Ishikawa (cell line): ENCODE measurements at regions not wholly inside any gene's neighbourhood (a gene's known extent, or its start where the extent isn't known, plus 50 kb on each side); places are given as distances from the start of the nearest gene placed in this dataset.

Source experiments
- CEBPB ChIP-seq: IDR thresholded peaks from 2 replicates; pipeline ENCODE4 v1.6.1; 2012
- CREB1 ChIP-seq: IDR thresholded peaks from 2 replicates; pipeline ENCODE4 v1.6.1; 2012; ENCODE audit warnings: low read depth
- EGR1 ChIP-seq: IDR thresholded peaks from 2 replicates; pipeline ENCODE4 v1.6.1; 2012
- EP300 ChIP-seq: IDR thresholded peaks from 2 replicates; pipeline ENCODE4 v1.6.1; 2012; ENCODE audit warnings: borderline replicate concordance
- FOXM1 ChIP-seq: IDR thresholded peaks from 2 replicates; pipeline ENCODE4 v1.6.1; 2012; ENCODE audit warnings: low read depth, borderline replicate concordance
- NFIC ChIP-seq: IDR thresholded peaks from 2 replicates; pipeline ENCODE4 v1.6.1; 2012
- RAD21 ChIP-seq: IDR thresholded peaks from 2 replicates; pipeline ENCODE4 v1.6.1; 2012; ENCODE audit warnings: low read depth
- TAF1 ChIP-seq: IDR thresholded peaks from 2 replicates; pipeline ENCODE4 v1.6.1; 2012; ENCODE audit warnings: low read depth, mild to moderate bottlenecking
- TCF12 ChIP-seq: IDR thresholded peaks from 2 replicates; pipeline ENCODE4 v1.6.1; 2012; ENCODE audit warnings: low read depth
- TEAD4 ChIP-seq: IDR thresholded peaks from 2 replicates; pipeline ENCODE4 v1.6.1; 2012
- YY1 ChIP-seq: IDR thresholded peaks from 2 replicates; pipeline ENCODE4 v1.6.1; 2012; ENCODE audit warnings: low read depth
- TF ChIP-seq, protein P1 (sequence below): IDR thresholded peaks from 2 replicates; pipeline ENCODE4 v1.6.1; 2012; ENCODE audit warnings: low read depth, mild to moderate bottlenecking
- TF ChIP-seq, protein P2 (sequence below): IDR thresholded peaks from 2 replicates; pipeline ENCODE4 v1.6.1; 2012
- TF ChIP-seq, protein P3 (sequence below): IDR thresholded peaks from 2 replicates; pipeline ENCODE4 v1.6.1; 2012

DNA sequence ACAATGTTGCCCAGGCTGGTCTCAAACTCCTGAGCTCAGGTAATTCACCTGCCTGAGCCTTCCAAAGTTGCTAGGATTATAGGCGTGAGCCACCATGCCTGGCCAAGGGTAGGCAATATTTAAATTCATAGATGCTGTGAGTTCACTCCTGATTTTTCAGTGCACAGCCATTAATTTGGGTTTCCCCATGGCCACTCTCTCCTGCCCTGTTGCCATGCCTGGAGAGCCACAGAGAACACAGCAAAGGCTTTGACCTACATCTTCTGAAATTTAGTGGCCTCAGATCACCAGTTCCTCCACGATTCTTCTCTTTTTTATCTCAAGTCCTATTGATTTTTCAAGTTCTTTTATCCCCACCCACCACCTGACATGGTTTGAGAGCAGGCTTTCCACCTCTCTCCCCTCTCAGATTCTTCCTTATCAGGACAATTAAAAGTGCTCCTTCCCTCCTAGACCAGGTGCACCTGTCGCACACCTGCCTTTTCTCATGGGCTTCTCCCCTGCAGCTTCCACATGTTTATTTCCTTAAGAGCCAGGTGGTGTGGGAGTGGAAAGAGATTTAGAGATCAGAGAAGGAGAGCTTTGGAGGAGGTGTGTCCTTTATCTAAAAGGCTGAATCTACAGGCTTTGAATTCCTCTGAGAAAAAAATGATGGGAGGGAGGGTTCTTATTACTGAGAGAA is 123.8 kb downstream of the ADRA2A start:
- TF ChIP-seq EGR1 (no peak), EP300 (no peak), FOXM1 (no peak), RAD21 (no peak), TEAD4 (no peak), TAF1 (no peak), NFIC (no peak), CREB1 (no peak), TCF12 (no peak), CEBPB (no peak), YY1 (no peak)
- TF ChIP-seq, protein P1, sequence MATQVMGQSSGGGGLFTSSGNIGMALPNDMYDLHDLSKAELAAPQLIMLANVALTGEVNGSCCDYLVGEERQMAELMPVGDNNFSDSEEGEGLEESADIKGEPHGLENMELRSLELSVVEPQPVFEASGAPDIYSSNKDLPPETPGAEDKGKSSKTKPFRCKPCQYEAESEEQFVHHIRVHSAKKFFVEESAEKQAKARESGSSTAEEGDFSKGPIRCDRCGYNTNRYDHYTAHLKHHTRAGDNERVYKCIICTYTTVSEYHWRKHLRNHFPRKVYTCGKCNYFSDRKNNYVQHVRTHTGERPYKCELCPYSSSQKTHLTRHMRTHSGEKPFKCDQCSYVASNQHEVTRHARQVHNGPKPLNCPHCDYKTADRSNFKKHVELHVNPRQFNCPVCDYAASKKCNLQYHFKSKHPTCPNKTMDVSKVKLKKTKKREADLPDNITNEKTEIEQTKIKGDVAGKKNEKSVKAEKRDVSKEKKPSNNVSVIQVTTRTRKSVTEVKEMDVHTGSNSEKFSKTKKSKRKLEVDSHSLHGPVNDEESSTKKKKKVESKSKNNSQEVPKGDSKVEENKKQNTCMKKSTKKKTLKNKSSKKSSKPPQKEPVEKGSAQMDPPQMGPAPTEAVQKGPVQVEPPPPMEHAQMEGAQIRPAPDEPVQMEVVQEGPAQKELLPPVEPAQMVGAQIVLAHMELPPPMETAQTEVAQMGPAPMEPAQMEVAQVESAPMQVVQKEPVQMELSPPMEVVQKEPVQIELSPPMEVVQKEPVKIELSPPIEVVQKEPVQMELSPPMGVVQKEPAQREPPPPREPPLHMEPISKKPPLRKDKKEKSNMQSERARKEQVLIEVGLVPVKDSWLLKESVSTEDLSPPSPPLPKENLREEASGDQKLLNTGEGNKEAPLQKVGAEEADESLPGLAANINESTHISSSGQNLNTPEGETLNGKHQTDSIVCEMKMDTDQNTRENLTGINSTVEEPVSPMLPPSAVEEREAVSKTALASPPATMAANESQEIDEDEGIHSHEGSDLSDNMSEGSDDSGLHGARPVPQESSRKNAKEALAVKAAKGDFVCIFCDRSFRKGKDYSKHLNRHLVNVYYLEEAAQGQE = no peak
- TF ChIP-seq, protein P2, sequence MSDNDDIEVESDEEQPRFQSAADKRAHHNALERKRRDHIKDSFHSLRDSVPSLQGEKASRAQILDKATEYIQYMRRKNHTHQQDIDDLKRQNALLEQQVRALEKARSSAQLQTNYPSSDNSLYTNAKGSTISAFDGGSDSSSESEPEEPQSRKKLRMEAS = no peak
- TF ChIP-seq, protein P3, sequence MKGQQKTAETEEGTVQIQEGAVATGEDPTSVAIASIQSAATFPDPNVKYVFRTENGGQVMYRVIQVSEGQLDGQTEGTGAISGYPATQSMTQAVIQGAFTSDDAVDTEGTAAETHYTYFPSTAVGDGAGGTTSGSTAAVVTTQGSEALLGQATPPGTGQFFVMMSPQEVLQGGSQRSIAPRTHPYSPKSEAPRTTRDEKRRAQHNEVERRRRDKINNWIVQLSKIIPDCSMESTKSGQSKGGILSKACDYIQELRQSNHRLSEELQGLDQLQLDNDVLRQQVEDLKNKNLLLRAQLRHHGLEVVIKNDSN = no peak
